Activated naive CD8-positive, alpha-beta T cell treated with anti-CD3 and anti-CD28 coated beads, Interleukin-2, amount 50 U/mL, for 24 hours (primary cell): ENCODE measurements at regions not wholly inside any gene's neighbourhood (a gene's known extent, or its start where the extent isn't known, plus 50 kb on each side); places are given as distances from the start of the nearest gene placed in this dataset.

Experiments
- ATAC-seq: fragments of 150-1000 bp; cut with Tn5 transposase; one replicate; pipeline ENCODE4 v1.10.0; 2021
- DNase-seq: peaks from one replicate; pipeline ENCODE4 v3.0.0; 2021
- H3K27ac Mint-ChIP-seq: one replicate; pipeline ENCODE4 v1.8.0; 2021; ENCODE audit warnings: mild to moderate bottlenecking, mixed read lengths
- H3K27me3 Mint-ChIP-seq: one replicate; pipeline ENCODE4 v1.8.0; 2021; ENCODE audit warnings: mixed read lengths
- H3K36me3 Mint-ChIP-seq: one replicate; pipeline ENCODE4 v1.8.0; 2021; ENCODE audit warnings: low read depth, mixed read lengths
- H3K4me1 Mint-ChIP-seq: one replicate; pipeline ENCODE4 v1.8.0; 2021; ENCODE audit warnings: mixed read lengths
- H3K4me3 Mint-ChIP-seq: one replicate; pipeline ENCODE4 v1.8.0; 2021; ENCODE audit warnings: mild to moderate bottlenecking, moderate library complexity, mixed read lengths
- H3K9me3 Mint-ChIP-seq: one replicate; pipeline ENCODE4 v1.8.0; 2021; ENCODE audit warnings: mixed read lengths

DNA sequence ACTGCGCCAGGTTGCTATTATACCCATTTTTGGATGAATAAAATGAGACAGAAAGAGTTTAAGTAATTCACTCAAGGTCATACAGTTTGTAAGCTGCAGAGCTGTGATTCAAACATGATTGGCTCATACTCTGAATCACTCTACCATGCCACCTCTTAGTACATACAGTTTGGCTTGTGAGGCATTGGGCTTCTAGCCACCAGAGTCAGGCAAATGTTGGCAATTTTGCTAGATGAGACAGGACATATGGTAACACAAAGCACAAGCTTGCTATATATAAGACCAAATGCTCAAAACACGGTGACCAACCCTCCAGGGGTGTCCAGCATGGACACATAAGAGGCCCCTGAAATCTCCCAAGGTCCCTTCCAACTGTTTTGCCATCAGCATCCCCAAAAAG, 236.0 kb upstream of the IRX5 start:
- Mint-ChIP-seq H3K4me3 (no peak overlapping the region), H3K9me3 (no peaks in the 10 kb centered on the region), H3K4me1 (no peaks in the 10 kb centered on the region), H3K27ac (no peak overlapping the region), H3K36me3 (no peaks in the 10 kb centered on the region), H3K27me3 (no peaks in the 10 kb centered on the region)
- ATAC-seq (no peak), DNase-seq (no peak)

DNA sequence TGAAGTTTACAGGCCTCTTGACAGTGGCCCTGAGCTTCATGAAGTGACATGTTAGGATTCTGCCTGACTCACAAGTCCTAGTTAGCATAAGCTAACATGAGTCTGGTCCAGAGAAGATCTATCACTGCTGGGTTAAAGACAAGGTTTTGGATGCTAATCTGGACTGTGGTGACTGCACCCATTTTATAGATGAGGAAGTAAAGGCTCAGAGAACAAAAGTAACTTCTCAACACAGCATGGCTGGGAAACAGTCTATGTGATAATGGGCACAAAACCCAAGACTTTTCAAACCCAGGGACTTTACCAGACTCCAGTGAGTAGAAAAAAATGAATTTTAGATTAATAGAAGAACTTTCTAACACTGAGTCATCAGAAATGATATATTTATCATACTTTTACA, 236.8 kb upstream of the IRX5 start:
- H3K27me3 Mint-ChIP-seq, result no peaks in the 10 kb centered on the region
- no peaks in the 10 kb centered on the region for H3K9me3 Mint-ChIP-seq
- no peak overlapping the region for H3K27ac Mint-ChIP-seq
- no peaks in the 10 kb centered on the region for H3K36me3 Mint-ChIP-seq
- H3K4me1 Mint-ChIP-seq, result no peaks in the 10 kb centered on the region
- H3K4me3 Mint-ChIP-seq, result no peak overlapping the region
- ATAC-seq (no peak), DNase-seq (no peak)

DNA sequence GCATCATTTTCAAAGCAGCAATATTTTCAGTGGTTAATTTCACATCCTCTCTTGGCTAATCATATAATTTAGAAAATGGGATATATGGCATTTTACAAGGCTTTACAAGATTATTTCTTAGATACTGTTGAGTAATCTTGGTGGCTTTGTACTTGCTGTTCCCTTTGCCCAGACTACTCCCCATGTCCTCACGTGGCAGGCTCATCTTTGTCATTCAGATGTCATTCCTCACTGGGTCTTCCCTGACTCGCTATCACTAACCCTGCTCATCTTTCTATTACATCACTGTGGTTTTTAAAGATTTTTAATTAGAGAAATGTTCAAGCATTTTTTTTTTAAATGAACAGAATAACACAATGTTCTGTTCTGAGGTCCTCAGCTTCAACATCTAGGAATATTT, 240.0 kb upstream of the IRX5 start:
- DNase-seq, result no peak
- no peaks in the 10 kb centered on the region for H3K4me1 Mint-ChIP-seq
- ATAC-seq, result no peak
- H3K36me3 Mint-ChIP-seq, result no peaks in the 10 kb centered on the region
- no peak overlapping the region for H3K27ac Mint-ChIP-seq
- H3K4me3 Mint-ChIP-seq, result no peak overlapping the region
- peaks cover 4% of the 10 kb centered on the region for H3K9me3 Mint-ChIP-seq
- peaks cover 3% of the 10 kb centered on the region for H3K27me3 Mint-ChIP-seq

DNA sequence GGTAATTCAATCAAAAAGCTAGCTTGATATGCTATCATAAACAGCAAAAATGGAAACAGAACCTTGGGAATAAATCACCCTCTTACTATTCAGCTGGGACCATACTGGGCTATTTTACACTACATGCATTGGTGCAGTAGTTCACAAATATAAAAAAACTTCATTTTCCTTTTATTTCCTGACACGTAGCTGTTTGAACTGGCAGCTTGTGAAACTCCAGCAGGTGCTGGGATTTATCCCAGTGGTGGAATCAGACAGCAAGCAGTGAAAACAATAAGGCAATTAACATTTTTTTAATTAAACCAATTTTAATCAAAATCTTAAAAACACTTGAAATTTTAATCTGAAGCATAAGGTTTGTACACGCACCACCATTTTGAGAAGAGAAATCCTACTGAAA, 240.4 kb upstream of the IRX5 start:
- H3K4me1 Mint-ChIP-seq, result no peaks in the 10 kb centered on the region
- DNase-seq (no peak), ATAC-seq (no peak)
- H3K9me3 Mint-ChIP-seq, result peaks cover 4% of the 10 kb centered on the region
- H3K36me3 Mint-ChIP-seq, result no peaks in the 10 kb centered on the region
- H3K27ac Mint-ChIP-seq, result no peak overlapping the region
- H3K4me3 Mint-ChIP-seq, result no peak overlapping the region
- H3K27me3 Mint-ChIP-seq, result peaks cover 3% of the 10 kb centered on the region

DNA sequence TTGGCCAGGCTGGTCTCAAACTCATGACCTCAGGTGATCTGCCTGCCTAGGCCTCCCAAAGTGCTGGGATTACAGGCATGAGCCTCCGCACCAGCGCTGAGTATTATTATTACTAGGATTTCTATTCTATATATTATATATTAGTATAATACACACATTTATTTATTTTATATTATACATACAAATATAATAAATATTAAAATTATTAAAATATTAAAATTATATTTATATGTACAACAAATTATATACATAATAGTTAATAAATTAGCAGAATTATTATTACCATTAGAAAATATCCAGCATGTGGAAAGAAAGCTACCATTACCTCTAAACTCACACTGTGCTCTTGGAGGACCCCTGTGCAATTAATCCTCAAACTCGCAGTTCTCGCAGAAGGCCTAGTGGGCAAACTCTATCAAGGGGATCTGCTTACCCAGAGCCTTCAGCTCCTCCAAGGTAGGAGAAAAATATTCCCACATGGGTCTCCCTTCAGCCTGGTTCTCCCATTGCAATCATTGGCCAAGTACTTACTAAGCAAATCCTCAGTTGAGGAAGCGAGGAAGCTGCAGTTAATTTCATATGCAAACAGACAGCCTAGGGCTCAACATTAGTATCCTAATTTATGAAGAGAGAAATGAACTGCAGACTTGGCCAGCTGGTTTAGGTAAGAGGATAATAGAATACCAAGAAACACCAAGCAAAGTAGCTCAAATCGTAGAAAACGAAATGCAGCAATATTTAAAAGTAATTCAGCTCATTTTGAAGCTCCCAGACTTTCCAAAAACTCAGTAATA, 241.4 kb upstream of the IRX5 start:
- H3K4me1 Mint-ChIP-seq, result no peaks in the 10 kb centered on the region
- no peak for ATAC-seq
- no peak overlapping the region for H3K27ac Mint-ChIP-seq

DNA sequence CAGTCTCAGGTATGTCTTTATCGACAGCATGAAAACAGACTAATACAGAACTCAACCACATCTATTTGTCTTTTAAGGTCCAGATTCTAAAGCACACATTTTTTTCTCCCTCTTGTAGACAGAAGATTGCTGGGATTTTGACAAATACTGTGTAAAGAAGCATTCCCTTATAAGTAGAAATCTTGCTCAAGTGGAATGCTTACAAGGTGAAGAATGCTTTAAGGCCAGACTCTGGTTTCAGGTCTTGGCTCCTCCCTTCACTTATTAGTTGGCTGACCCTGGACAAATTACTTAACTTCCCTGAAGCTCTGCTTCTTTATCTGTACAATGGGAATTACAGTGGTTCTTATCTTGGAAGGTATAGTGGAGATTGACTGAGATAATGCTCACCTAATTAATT, 242.3 kb upstream of the IRX5 start:
- Mint-ChIP-seq H3K4me3 (no peak overlapping the region), H3K36me3 (no peaks in the 10 kb centered on the region), H3K27ac (no peak overlapping the region), H3K9me3 (peaks cover 4% of the 10 kb centered on the region), H3K27me3 (peaks cover 3% of the 10 kb centered on the region), H3K4me1 (no peaks in the 10 kb centered on the region)
- ATAC-seq (no peak), DNase-seq (no peak)

More for the DNA sequence above, 241.4 kb upstream of the IRX5 start:
- no peak for DNase-seq
- peaks cover 3% of the 10 kb centered on the region for H3K27me3 Mint-ChIP-seq
- H3K36me3 Mint-ChIP-seq, result no peaks in the 10 kb centered on the region
- no peak overlapping the region for H3K4me3 Mint-ChIP-seq
- H3K9me3 Mint-ChIP-seq, result peaks cover 4% of the 10 kb centered on the region

DNA sequence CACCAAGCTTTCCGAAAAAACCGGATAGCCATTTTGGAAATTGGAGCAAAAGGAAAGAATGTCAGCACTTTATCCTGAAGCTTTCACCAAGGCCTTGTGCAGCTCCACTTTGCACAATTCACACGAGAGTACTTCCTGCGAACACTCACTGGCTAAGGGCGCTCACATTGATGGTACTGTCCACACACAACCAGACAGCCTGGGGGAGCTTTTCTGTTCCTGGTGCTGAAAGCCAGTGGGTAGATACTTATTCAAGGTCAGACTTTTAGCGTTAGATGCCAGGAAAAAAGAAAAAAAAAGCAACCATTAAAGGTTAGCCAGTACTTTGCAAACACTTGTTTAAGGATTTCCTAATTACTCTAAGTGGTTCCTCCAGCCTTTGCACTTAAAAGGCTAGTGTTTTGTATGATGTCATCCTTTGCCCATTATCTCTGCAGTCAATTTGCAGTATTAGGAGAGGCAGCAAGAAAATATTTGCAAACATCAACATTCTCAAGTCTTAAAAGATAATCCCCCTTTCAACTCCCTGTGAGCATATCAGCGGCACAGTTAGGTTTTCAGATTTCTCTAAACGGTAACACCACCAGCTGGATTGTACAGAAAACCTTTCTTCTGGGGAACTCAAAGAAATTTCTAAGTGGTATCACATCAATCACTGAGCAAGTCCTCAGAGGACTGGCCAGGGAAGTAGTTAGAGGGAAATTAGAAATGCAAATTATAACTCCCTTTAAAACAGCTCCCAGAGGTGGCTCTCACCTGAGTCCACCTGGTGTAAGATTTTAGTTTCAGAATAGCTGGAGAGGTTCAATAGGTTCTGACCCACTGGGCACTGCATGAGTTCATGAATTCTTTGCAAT, 243.4 kb upstream of the IRX5 start:
- Mint-ChIP-seq H3K27ac (no peak overlapping the region), H3K4me3 (no peak overlapping the region), H3K27me3 (peaks cover 3% of the 10 kb centered on the region), H3K9me3 (peaks cover 4% of the 10 kb centered on the region), H3K4me1 (no peaks in the 10 kb centered on the region), H3K36me3 (no peaks in the 10 kb centered on the region)
- ATAC-seq (no peak), DNase-seq (no peak)

DNA sequence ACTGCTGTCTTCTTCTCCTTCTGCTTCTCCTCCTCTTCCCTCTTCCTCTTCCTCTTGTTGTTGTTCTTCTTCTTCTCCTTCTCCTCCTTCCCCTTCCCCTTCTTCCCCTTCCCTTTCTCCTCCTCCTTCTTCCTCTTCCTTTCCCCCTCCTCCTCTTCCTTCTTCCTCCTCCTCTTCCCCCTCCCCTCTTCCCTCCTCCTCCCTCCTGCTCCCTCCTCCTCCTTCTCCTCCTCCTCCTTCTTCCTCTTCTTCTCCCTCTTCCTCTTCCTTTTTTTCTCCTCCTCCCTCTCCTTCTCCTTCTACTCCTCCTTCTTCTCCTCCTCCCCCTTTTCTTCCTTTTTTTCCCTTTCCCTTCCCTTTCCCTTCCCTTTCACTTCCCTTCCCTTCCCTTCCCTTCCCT, 245.0 kb upstream of the IRX5 start:
- Mint-ChIP-seq H3K4me3 (no peak overlapping the region), H3K27me3 (peaks cover 3% of the 10 kb centered on the region), H3K9me3 (peaks cover 4% of the 10 kb centered on the region), H3K27ac (no peak overlapping the region), H3K36me3 (no peaks in the 10 kb centered on the region), H3K4me1 (no peaks in the 10 kb centered on the region)
- DNase-seq (no peak), ATAC-seq (no peak)

DNA sequence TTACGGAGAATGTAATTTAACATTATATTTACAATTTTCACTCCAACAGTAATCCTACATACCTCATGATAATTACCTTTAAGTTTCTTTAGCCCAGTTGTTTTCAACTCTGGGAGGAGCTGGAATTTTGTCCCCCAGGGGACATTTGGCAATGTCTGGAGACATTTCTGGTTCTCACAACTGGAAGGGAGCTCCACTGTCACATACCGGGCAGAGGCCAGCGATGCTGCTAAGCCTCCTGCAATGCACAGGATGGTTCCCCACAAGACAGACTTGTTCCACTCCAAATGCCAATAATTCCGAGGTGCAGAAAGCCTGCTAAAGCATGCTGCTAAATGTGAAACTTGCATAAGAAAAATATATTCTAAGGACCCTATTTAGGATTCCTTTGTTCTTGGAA, 251.1 kb upstream of the IRX5 start:
- no peak overlapping the region for H3K4me3 Mint-ChIP-seq
- H3K4me1 Mint-ChIP-seq, result no peaks in the 10 kb centered on the region
- H3K9me3 Mint-ChIP-seq, result no peaks in the 10 kb centered on the region
- H3K36me3 Mint-ChIP-seq, result no peaks in the 10 kb centered on the region
- DNase-seq (no peak), ATAC-seq (no peak)
- H3K27ac Mint-ChIP-seq, result no peak overlapping the region
- H3K27me3 Mint-ChIP-seq, result no peaks in the 10 kb centered on the region

DNA sequence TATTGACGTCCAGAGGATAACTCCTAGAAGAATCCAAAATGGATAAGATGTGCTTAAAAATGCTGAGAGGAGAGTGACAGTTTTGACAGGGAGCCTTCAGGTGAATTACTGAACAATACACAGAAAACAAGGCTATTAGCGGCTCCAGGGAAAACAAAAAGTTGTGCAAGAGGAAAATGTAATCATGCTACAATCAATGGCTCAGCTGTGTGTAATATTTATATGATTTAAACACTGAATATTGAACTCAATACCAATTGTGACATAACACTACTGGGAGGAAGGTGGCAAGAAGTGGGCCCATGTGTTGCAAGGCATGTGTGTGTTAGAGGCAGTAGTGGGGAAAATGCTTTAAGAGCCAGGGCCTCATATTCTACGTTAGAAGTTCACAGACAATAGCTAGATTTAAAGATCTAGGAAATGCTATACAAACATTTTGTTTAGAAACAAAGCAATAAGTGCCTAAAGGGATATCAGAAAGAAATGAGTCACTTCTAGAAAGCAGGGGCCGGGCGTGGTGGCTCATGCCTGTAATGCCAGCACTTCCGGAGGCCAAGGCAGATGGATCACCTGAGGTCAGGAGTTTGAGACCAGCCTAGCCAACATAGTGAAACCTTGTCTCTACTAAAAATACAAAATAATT, 253.2 kb upstream of the IRX5 start:
- Mint-ChIP-seq H3K4me1 (no peaks in the 10 kb centered on the region), H3K36me3 (no peaks in the 10 kb centered on the region), H3K27me3 (no peaks in the 10 kb centered on the region), H3K4me3 (no peak overlapping the region), H3K9me3 (no peaks in the 10 kb centered on the region), H3K27ac (no peak overlapping the region)
- ATAC-seq, result no peak
- no peak for DNase-seq

DNA sequence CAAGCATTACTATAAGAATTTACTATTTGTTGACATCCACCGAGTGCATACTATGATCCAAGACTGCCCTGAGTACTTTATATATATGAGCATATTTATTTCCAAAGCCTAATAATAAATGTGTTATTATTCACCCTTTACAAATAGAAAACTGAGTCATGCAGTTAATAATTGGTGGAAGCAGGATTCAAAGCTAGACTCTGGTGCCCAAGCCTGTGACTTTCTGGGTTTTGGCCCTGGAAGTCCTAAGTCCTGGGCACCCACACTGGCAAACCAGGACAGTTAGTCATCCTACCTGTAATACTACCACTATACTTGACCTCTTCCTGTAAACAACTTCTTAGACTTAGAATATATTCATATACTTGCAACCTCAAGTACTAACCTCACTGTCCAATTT, 257.4 kb upstream of the IRX5 start:
- Mint-ChIP-seq H3K36me3 (no peaks in the 10 kb centered on the region), H3K9me3 (no peaks in the 10 kb centered on the region), H3K27ac (no peak overlapping the region), H3K4me3 (no peak overlapping the region), H3K4me1 (no peaks in the 10 kb centered on the region), H3K27me3 (no peaks in the 10 kb centered on the region)
- DNase-seq, result no peak
- no peak for ATAC-seq

DNA sequence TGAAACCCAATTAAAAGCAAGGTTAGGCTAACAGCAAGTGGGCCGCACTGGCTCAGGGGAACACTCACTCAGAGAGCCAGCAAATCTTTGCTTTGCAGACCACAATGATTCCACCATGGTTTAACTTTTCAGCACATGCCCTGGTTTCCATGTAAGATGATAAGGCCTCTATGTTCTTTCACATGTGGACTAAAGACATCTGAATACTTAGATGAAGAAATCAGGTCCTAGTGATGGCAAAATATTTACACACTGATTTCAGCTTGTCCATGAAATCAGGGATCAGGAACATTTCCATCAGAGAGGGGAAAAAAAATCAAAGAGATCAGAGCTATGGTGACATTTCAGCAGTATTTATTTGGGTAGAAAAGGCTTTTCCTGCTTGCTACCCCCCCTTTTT, 258.2 kb upstream of the IRX5 start:
- Mint-ChIP-seq H3K27me3 (no peaks in the 10 kb centered on the region), H3K27ac (no peak overlapping the region), H3K36me3 (no peaks in the 10 kb centered on the region), H3K4me1 (no peaks in the 10 kb centered on the region), H3K9me3 (no peaks in the 10 kb centered on the region), H3K4me3 (no peak overlapping the region)
- DNase-seq (no peak), ATAC-seq (no peak)

DNA sequence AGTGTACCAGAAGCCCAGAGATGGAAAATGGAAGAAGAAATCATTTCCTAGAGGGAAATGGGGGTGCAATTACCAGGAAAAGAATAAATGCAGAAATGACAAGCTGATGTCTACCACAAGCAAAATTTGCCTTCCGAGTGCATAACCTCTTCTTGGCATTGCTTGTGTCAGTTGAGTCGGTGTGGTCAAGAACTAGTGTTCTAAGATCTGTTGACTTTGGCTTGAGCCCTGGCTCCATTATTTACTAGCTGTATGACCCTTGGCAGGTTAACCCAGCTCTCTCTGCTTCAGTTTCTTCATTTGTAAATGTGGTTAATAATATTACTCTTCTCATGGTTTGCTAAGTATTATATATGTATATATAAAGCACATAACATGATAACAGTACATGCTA, 273.0 kb upstream of the IRX5 start:
- Mint-ChIP-seq H3K9me3 (peaks cover under 1% of the 10 kb centered on the region), H3K4me1 (no peaks in the 10 kb centered on the region), H3K27me3 (peaks cover 38% of the 10 kb centered on the region), H3K4me3 (no peak overlapping the region), H3K27ac (no peak overlapping the region), H3K36me3 (no peaks in the 10 kb centered on the region)
- no peak for DNase-seq
- ATAC-seq, result no peak

DNA sequence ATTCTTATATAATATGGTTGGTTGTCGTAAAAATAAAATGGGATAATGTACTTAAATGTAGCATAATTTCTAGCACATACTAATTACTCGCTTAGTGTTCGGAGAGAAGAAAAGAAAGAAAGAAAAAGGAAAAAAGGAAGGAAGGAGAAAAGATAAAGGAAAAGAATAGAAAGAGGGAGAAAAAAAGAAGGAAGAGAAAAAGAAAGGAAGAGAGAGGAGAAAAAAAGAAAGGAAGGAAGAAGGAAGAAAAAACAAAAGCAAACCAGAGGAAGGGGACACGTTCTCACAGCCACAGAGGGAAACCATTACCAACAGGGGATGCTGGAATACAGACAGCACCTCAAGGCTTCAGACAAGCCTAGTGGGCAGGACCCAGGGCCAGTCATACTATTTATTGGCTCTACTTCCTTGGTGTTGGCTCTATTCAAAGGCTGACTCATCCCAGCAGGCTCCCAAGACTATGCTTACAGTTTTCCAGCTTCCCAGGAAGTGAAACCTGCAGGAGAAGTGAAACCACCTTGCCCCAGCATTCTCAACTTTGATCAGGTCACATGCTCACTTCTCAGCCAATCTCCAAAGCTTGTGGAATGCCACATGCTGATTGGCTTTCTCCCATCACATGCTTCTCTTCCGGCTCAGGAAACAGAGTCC, 273.5 kb upstream of the IRX5 start:
- Mint-ChIP-seq H3K27ac (no peak overlapping the region), H3K4me1 (no peaks in the 10 kb centered on the region), H3K4me3 (no peak overlapping the region), H3K27me3 (peaks cover 41% of the 10 kb centered on the region), H3K36me3 (no peaks in the 10 kb centered on the region), H3K9me3 (no peaks in the 10 kb centered on the region)
- no peak for DNase-seq
- no peak for ATAC-seq
